Hematopoietic multipotent progenitor cell (in vitro differentiated cells): ENCODE measurements at regions not wholly inside any gene's neighbourhood (a gene's known extent, or its start where the extent isn't known, plus 50 kb on each side); places are given as distances from the start of the nearest gene placed in this dataset.

ENCODE experiments used
- DNase-seq, 3 donors: peaks; one replicate each; pipeline ENCODE4 v3.0.0-alpha.2; 2011 to 2015; ENCODE audit warnings: low read depth in 2 of 3, low spot score in 2 of 3

DNA sequence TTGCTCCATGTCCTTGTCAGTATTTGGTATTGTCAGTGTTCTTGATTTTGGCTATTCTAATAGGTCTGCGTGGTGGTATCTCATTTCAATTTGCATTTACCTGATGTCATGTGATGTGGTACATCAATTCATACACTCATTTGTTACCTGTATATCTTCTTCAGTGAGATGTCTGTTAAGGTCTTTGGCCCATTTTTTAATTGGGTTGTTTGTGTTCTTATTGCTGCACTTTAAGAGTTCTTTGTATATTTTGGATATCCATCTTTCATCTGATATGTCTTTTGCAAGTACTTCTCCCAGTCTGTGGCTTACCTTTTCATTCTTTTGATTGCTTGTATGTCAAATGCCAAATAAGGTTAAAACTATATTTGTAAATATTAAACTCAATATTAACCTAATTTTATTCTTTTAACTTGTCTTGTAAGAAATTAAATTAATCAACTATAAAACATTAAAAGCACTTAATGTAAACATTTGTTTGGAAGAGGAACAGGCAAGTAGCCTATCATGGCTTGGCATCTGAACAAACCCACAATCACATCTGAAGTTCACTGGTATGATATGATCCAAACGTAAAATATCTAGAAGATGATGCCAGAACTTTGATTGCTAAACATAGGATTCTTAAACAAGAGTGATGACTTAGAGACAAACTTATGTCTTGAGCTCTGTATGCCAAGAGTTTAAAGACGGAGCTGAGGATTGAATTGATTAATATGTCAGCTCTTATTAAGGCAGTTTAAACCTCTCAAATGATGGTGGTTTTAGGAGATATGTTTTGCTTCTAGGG, 587.3 kb downstream of the ANXA1 start:
- no peak for DNase-seq

DNA sequence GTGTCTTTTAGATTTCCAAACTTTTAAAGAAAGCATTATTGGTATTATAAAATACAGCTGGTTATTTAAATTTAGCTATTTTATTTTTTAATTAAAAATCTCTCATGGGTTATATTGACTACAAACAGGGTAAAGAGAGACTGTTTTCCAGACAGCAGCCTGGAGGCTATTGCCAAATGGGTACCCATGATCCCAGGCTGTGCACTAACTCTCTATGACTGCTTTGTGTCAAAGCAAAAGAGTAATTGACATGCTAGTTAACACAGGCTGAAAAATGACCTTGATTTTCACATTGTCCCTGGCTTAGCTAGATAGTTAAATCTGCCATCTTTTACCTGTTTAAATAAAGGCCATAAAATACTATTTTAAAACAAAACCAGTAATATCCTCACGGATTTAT, 589.7 kb downstream of the ANXA1 start:
- no peak for DNase-seq

- DNase-seq = no peak
These were observed 590.7 kb downstream of the ANXA1 start for GRCh38 chr9:73742412-73742811.

GRCh38 chr9:73743826-73744225, 592.2 kb downstream of the ANXA1 start:
- no peak for DNase-seq

GRCh38 chr9:73745598-73745997, 593.9 kb downstream of the ANXA1 start:
- no peak for DNase-seq

DNA sequence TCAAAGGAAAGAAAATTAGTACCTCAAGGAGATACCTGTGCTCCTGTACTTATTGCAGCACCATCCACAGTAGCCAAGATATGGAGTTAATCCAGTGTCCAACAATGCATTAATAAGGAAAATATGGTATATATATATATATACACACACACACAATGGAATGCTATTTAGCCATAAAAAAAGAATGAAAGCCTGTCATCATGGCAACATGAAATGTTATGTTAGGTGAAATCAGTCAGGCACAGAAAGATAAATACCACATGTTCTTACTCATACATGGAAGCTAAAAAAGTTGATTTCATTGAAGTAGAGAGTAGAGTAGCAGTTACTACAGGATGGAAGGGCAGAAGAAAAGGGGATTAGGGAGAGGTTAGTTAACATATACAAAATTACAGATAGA, 601.5 kb downstream of the ANXA1 start:
- no peak for DNase-seq

- DNase-seq = no peak
These were observed 610.2 kb downstream of the ANXA1 start for GRCh38 chr9:73761905-73762304.

DNA sequence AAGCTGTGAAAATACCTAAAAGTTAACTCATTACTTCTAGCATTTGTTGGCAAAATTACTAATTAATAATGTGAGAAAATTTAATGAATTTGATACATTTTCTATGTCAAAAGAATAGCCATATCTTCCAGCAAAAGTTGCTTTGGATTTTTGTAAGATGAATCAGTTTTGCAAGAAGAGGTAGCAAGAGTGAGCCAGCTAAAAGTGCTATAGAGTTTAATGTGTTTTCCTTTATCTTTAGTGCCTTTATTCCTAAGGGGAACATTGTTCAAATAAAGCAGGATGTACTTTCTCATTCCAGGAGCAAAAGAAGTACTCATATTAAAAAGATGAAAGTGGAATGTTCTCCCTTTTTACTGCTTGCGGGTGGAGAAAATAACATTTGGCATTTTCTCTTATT, 622.2 kb downstream of the ANXA1 start:
- DNase-seq = no peak

- no peak for DNase-seq
These were observed 624.1 kb downstream of the ANXA1 start for GRCh38 chr9:73775757-73776156.

DNA sequence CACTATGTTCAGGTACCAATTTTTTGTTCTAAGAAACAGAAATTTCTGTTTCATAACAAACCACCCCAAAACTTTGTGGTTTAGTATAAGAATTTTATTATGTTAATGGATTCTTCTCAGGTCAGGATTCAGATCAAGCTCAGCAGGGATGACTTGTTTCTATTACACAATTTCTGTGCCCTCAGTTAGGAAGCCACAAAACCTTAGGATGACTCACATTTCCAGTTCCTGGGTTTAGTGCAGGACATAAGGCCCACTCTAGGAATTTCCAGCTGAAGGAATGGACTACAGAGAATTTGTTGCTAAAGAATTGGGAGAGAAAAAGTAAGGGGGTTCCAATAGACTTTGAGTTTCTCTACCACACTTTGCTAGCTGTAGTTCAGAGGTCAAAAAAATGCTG, 629.3 kb downstream of the ANXA1 start:
- no peak for DNase-seq

GRCh38 chr9:73782166-73782565, 630.5 kb downstream of the ANXA1 start:
- DNase-seq = no peak

GRCh38 chr9:73799446-73799845, 647.8 kb downstream of the ANXA1 start:
- no peak for DNase-seq

GRCh38 chr9:73805111-73805510, 653.4 kb downstream of the ANXA1 start:
- DNase-seq = no peak

DNA sequence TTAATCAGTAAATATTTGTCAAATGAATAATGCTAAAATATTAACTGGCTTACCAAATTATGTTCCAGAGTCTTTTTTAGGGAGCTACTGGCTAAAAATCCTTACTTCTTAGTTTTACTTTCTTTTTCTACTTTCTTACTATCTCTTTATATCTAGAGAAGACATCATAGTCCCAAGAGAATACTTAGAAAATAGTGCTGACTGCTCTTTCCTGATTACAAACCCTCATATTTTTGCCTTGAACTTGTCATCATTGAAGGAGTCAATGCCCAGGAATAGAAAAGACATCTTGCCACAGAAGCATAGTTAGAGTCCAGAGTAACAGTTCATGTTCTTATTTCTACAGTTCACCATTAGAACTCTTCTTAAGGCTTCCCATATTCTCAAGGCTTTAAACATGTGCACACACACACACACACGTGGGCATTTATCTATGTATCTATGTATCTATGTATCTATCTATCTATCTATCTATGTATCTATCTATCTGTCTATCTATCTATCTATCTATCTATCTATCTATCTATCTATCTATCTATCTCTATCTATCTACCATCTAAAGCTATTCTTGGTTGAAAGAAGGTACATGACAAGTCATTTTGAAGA, 654.3 kb downstream of the ANXA1 start:
- no peak for DNase-seq

DNA sequence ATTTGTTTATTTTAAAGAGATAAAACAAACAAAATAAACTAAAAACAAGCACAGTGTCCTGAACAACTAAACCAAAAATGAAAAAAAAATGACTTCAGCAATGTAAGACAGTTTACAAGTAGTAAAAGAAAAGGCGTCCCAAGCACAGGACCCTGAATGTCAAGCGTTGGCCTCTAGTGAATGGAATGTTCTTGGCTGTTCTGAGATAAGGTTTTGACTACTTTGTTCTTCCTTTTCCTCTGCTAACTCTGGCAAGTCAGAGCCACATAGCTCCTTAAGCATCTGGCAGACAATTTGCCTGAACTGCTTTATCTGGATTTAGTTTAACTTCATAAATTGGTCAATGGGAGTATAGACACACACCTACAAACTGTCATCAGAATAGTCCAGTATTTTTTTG, 655.2 kb downstream of the ANXA1 start:
- DNase-seq = no peak

GRCh38 chr9:73807952-73808351, 656.3 kb downstream of the ANXA1 start:
- no peak for DNase-seq

GRCh38 chr9:73810585-73811215, 659.0 kb downstream of the ANXA1 start:
- no peak for DNase-seq

DNA sequence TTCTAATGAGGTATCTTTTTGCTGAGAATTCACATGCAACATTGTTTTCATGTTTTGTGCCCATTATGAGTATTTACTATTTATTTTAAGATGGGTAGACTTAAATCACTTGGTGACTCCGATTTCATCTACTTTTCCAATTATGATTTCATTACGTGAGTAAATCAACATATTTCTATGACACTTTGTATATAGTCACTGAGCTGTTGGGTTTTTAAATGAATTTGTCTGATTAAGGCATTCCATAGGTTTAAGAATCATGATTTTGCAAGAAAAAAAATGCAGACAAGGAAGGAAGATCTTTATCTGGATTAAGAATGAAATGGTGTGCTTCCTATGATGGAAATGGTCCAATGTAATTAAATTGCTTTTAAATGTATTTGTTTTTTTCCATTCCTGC, 661.9 kb downstream of the ANXA1 start:
- no peak for DNase-seq

DNA sequence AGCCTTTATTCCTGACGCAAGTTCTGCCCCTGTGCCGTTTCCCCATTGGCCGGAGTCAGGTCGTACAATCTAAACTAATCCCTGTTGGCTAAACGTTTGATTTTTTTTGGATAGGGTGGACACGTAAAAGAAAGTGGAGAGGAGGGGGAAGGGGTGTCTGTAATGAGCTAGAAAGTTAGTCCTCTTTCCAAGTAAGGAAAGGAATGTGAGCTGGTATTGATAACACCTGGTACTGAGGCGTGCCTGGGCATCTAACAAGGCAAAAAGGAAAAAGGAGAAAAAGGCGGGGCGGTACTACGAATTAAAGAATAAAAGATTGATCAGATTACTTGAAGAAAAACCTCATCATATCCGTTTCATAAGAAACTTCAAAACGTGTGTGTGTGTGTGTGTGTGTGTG, 665.2 kb downstream of the ANXA1 start:
- no peak for DNase-seq

DNA sequence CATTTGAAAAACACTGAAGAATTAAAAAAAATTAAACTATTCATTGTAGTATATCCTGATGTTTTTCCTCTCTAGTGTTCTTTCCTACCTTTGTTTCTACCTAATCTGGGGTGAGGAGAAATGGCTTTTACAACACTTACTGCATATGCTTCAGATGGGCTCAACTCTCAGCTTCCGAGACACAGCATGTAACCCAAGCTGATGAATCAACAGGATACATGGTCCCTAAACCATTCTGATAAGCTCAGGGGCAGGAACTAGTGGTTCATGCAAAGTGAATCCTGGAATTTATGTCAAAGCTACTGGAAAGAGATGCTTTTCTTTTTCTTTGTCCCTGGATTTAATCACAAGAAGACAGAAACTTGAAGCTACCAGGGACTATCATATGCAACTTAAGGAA, 672.5 kb upstream of the RORB start:
- DNase-seq = no peak

DNA sequence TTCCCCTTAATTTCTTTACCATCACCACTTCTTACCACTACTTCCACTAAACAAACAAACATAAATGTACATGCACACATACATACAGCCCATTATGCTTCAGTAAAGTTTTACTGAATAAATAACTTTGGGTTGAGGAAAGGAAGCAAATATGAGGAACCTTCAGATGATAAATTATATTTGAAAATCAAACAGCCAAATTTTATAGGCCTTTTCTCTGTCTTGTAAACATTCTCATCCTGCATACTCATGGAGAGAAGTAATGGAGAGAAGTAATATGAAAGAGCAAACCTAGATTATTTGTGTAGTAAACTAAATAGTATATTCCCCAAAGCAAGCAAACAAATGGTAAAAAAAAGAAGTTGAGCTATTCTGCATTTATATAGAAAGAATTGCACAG, 658.3 kb upstream of the RORB start:
- DNase-seq = no peak

GRCh38 chr9:73839471-73839870, 657.7 kb upstream of the RORB start:
- DNase-seq = no peak
